PC-3 (cell line): ENCODE measurements at regions not wholly inside any gene's neighbourhood (a gene's known extent, or its start where the extent isn't known, plus 50 kb on each side); places are given as distances from the start of the nearest gene placed in this dataset.

Experiments used
- ATAC-seq: fragments of 200-7000 bp; cut with Tn5 transposase; 2 replicates; pipeline ENCODE4 v1.9.1; 2020; ENCODE audit warnings: mild to moderate bottlenecking, moderate library complexity
- BruUV-seq: library from RNA; stranded (reverse); fragments of 400-500 nt; replicated peaks from 2 replicates; lab custom pipeline; 2021; lab: Mats Ljungman, UMichigan
- CTCF ChIA-PET: fragments of 300-600 bp; sonication (Branson Sonifier 250); formaldehyde crosslinking; loops from one replicate; lab custom pipeline; 2022; ENCODE audit warnings: antibody characterized with exemption; lab: Charles Lee
- POLR2A ChIA-PET: fragments of 300-600 bp; sonication (Branson Sonifier 250); formaldehyde crosslinking; loops from one replicate; lab custom pipeline; 2022; ENCODE audit warnings: antibody characterized with exemption; ENCODE audit not compliant: unreplicated experiment; lab: Charles Lee
- DNase-seq: peaks from one replicate; pipeline ENCODE4 v3.0.0-alpha.2; 2015
- H2AFZ ChIP-seq: fragments of 300-600 bp; sonication (generic); 2 replicates; pipeline ENCODE4 v1.6.0; 2016; ENCODE audit warnings: antibody characterized with exemption, low read length
- H3F3A ChIP-seq: fragments of 300-600 bp; sonication (generic); one replicate; pipeline ENCODE4 v1.6.0; 2017; ENCODE audit warnings: antibody characterized with exemption, low read length, control low read depth, mild to moderate bottlenecking; ENCODE audit not compliant: unreplicated experiment
- H3K27ac ChIP-seq: fragments of 300-600 bp; sonication (generic); 2 replicates; pipeline ENCODE4 v1.5.1; 2016; ENCODE audit warnings: mild to moderate bottlenecking, low read length
- H3K27me3 ChIP-seq: fragments of 300-600 bp; sonication (generic); 2 replicates; pipeline ENCODE4 v1.6.1; 2016; ENCODE audit warnings: low read length, mixed read lengths
- H3K36me3 ChIP-seq: fragments of 300-600 bp; sonication (generic); 2 replicates; pipeline ENCODE4 v1.6.1; 2016; ENCODE audit warnings: low read depth, mixed run types, low read length, mixed read lengths
- H3K4me1 ChIP-seq: fragments of 300-600 bp; sonication (generic); 2 replicates; pipeline ENCODE4 v1.5.1; 2016; ENCODE audit warnings: low read length; ENCODE audit not compliant: insufficient read depth
- H3K4me2 ChIP-seq: fragments of 300-600 bp; sonication (generic); 2 replicates; pipeline ENCODE4 v1.6.0; 2016; ENCODE audit warnings: low read length
- H3K4me3 ChIP-seq: fragments of 300-600 bp; sonication (generic); 2 replicates; pipeline ENCODE4 v1.5.1; 2016; ENCODE audit warnings: mild to moderate bottlenecking, low read length, mixed read lengths
- H3K79me2 ChIP-seq: fragments of 300-600 bp; sonication (generic); 2 replicates; pipeline ENCODE4 v1.6.1; 2017; ENCODE audit warnings: low read length, mixed read lengths
- H3K9ac ChIP-seq: fragments of 300-600 bp; sonication (generic); 2 replicates; pipeline ENCODE4 v1.6.0; 2016; ENCODE audit warnings: mild to moderate bottlenecking, low read length
- H3K9me2 ChIP-seq: fragments of 300-600 bp; sonication (generic); replicated peaks from 2 replicates; pipeline ENCODE4 v1.6.1; 2016; ENCODE audit warnings: mixed run types, low read length, mixed read lengths
- H3K9me3 ChIP-seq: fragments of 300-600 bp; sonication (generic); 2 replicates; pipeline ENCODE4 v1.6.1; 2016; ENCODE audit warnings: low read length, mixed read lengths
- H4K20me1 ChIP-seq: fragments of 300-600 bp; sonication (generic); 2 replicates; pipeline ENCODE4 v1.6.1; 2016; ENCODE audit warnings: low read length, mixed read lengths
- EZH2 ChIP-seq: fragments of 300-600 bp; sonication (generic); IDR thresholded peaks from one replicate; pipeline ENCODE4 v1.6.1; 2017; ENCODE audit warnings: antibody characterized with exemption, mild to moderate bottlenecking, low read length; ENCODE audit not compliant: unreplicated experiment
- EZH2phosphoT487 ChIP-seq: fragments of 300-600 bp; sonication (generic); IDR thresholded peaks from 2 replicates; pipeline ENCODE4 v1.6.1; 2018; ENCODE audit warnings: mild to moderate bottlenecking, antibody characterized with exemption, low read length, borderline replicate concordance
- intact Hi-C: fragments of 100-400 bp; cut with micrococcal nuclease; formaldehyde crosslinking; loops from 2 replicates; pipeline ENCODE4 v1.9.0; 2023
- TF ChIP-seq, protein P1 (sequence below): fragments of 300-600 bp; sonication (generic); conservative IDR thresholded peaks from 2 replicates; pipeline ENCODE4 v1.5.1; 2017; ENCODE audit warnings: antibody characterized with exemption, low read depth, mild to moderate bottlenecking, low read length

GRCh38 chr7:85659364-85659763 is 472.5 kb upstream of the SEMA3D start:
- Histone ChIP-seq H3K4me2 (peak overlapping the region; percentile 4; the same call in 1 of the 2 replicates), H3K4me1 (peaks cover 12% of the 10 kb centered on the region; the same call in 1 of the 2 replicates), H3K27me3 (no peaks in the 10 kb centered on the region), H2AFZ (no peak overlapping the region), H3K36me3 (no peaks in the 10 kb centered on the region), H3K4me3 (no peak overlapping the region), H3K9me2 (no peaks in the 10 kb centered on the region), H3K9ac (no peak overlapping the region), H3K27ac (peak overlapping the region; percentile 62), H4K20me1 (no peaks in the 10 kb centered on the region), H3K9me3 (no peaks in the 10 kb centered on the region), H3K79me2 (no peaks in the 10 kb centered on the region), H3F3A (no peaks in the 10 kb centered on the region)
- intact Hi-C loops: no loop called here
- CTCF ChIA-PET: no interaction called here
- ATAC-seq (peak; percentile 96), DNase-seq (peak; percentile 70)
- POLR2A ChIA-PET: interaction anchor here (0.6 kb wide), 1 partner anchor 20 kb away, joined by 3 read pairs; no protein-coding TSS in a partner anchor
- no peak for TF ChIP-seq EZH2
- no peak for TF ChIP-seq EZH2phosphoT487
- TF ChIP-seq, protein P1, sequence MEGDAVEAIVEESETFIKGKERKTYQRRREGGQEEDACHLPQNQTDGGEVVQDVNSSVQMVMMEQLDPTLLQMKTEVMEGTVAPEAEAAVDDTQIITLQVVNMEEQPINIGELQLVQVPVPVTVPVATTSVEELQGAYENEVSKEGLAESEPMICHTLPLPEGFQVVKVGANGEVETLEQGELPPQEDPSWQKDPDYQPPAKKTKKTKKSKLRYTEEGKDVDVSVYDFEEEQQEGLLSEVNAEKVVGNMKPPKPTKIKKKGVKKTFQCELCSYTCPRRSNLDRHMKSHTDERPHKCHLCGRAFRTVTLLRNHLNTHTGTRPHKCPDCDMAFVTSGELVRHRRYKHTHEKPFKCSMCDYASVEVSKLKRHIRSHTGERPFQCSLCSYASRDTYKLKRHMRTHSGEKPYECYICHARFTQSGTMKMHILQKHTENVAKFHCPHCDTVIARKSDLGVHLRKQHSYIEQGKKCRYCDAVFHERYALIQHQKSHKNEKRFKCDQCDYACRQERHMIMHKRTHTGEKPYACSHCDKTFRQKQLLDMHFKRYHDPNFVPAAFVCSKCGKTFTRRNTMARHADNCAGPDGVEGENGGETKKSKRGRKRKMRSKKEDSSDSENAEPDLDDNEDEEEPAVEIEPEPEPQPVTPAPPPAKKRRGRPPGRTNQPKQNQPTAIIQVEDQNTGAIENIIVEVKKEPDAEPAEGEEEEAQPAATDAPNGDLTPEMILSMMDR: no peak
- no TSS peak for BruUV-seq

- Histone ChIP-seq H3K9me2 (no peaks in the 10 kb centered on the region), H3K79me2 (no peaks in the 10 kb centered on the region), H3K36me3 (no peaks in the 10 kb centered on the region), H3K4me2 (no peak overlapping the region), H3K9me3 (no peaks in the 10 kb centered on the region), H3K4me3 (no peak overlapping the region), H3K9ac (no peak overlapping the region), H3K4me1 (peaks cover 12% of the 10 kb centered on the region; the same call in 1 of the 2 replicates), H2AFZ (no peak overlapping the region), H4K20me1 (no peaks in the 10 kb centered on the region), H3K27me3 (no peaks in the 10 kb centered on the region), H3F3A (no peaks in the 10 kb centered on the region), H3K27ac (no peak overlapping the region)
- intact Hi-C loops: no loop called here
- DNase-seq (no peak), ATAC-seq (no peak)
- POLR2A ChIA-PET: interaction anchor here (0.7 kb wide), 1 partner anchor 97 kb away, joined by 3 read pairs; no protein-coding TSS in a partner anchor
- CTCF ChIA-PET: no interaction called here
- BruUV-seq: no TSS peak
- TF ChIP-seq EZH2 (no peak), EZH2phosphoT487 (no peak)
- TF ChIP-seq, protein P1: no peak
These were observed 468.4 kb upstream of the SEMA3D start for GRCh38 chr7:85655252-85655651.

DNA sequence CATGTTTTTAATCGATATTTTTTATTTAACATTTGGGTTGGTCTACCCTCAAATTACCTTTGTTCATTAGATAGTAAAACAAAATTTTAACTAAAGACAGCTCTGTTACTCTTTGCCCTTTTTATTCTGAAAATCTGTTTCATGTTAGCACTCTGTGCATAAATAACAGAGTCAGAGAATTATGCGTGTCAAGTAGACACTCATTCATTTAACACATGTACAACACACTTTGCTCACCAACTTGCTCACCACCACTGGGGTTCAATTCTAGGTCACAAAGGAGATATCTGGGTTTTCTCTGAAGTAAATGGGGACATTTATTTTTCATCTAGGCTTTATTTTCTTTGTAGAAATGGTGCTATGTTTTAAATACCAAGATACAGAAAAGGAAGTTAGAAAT is 457.4 kb upstream of the SEMA3D start:
- CTCF ChIA-PET: no interaction called here
- no peak for ATAC-seq
- no peak overlapping the region for H3K9ac ChIP-seq
- no peak overlapping the region for H2AFZ ChIP-seq
- POLR2A ChIA-PET: no interaction called here
- DNase-seq: no peak
- H3K27me3 ChIP-seq: no peaks in the 10 kb centered on the region
- H3F3A ChIP-seq: no peaks in the 10 kb centered on the region
- no peak overlapping the region for H3K27ac ChIP-seq
- H3K4me1 ChIP-seq: peaks cover 11% of the 10 kb centered on the region; the same call in 1 of the 2 replicates
- H3K4me3 ChIP-seq: no peak overlapping the region
- H3K36me3 ChIP-seq: no peaks in the 10 kb centered on the region
- H4K20me1 ChIP-seq: no peaks in the 10 kb centered on the region
- no peaks in the 10 kb centered on the region for H3K79me2 ChIP-seq
- no peak overlapping the region for H3K4me2 ChIP-seq
- BruUV-seq: no TSS peak
- intact Hi-C loops: no loop called here
- TF ChIP-seq EZH2: no peak
- TF ChIP-seq, protein P1: no peak
- no peak for TF ChIP-seq EZH2phosphoT487
- H3K9me3 ChIP-seq: no peaks in the 10 kb centered on the region
- no peaks in the 10 kb centered on the region for H3K9me2 ChIP-seq
